ENCODE measurements at regions not wholly inside any gene's neighbourhood (a gene's known extent, or its start where the extent isn't known, plus 50 kb on each side); places are given as distances from the start of the nearest gene placed in this dataset.
A peak's percentile ranks its signal among the peaks of the same experiment; 100 is the strongest.

GRCh38 chr7:54956865-54957264 lies 62.0 kb upstream of the EGFR start:
- DNase-seq (ENCODE audit: low read depth): no peak

GRCh38 chr7:54960517-54960916 lies 58.3 kb upstream of the EGFR start:
- no peak for DNase-seq (ENCODE audit: low read depth)

- DNase-seq (ENCODE audit: low read depth): no peak
Observed at GRCh38 chr7:54961391-54961790, 57.4 kb upstream of the EGFR start.

- DNase-seq (ENCODE audit: low read depth): no peak
Observed at GRCh38 chr7:54963155-54963554, 55.7 kb upstream of the EGFR start.

GRCh38 chr7:54964136-54964535 lies 54.7 kb upstream of the EGFR start:
- peak; percentile 57 for DNase-seq (ENCODE audit: low read depth)

- DNase-seq (ENCODE audit: low read depth): no peak
Observed at GRCh38 chr7:54967377-54967776, 51.4 kb upstream of the EGFR start.

GRCh38 chr7:54968018-54968417 lies 50.8 kb upstream of the EGFR start:
- no peak for DNase-seq (ENCODE audit: low read depth)
